B cell (primary cell): ENCODE measurements at regions not wholly inside any gene's neighbourhood (a gene's known extent, or its start where the extent isn't known, plus 50 kb on each side); places are given as distances from the start of the nearest gene placed in this dataset.

Source experiments
- ATAC-seq: fragments of 200-7000 bp; cut with Tn5 transposase; one replicate; pipeline ENCODE4 v1.10.0; 2021; ENCODE audit warnings: low read depth, mild to moderate bottlenecking, moderate number of reproducible peaks, moderate library complexity
- CTCF ChIA-PET: fragments of 350-600 bp; sonication (Branson Sonifier 250); formaldehyde crosslinking; loops from one replicate; lab custom pipeline; 2021; ENCODE audit warnings: antibody characterized with exemption, inconsistent platforms; lab: Charles Lee
- POLR2A ChIA-PET: fragments of 350-600 bp; sonication (Branson Sonifier 250); formaldehyde crosslinking; loops from one replicate; lab custom pipeline; 2021; ENCODE audit warnings: antibody characterized with exemption; lab: Charles Lee
- DNase-seq: peaks from one replicate; pipeline ENCODE4 v3.0.0; 2013
- H2AFZ ChIP-seq: 2 replicates; pipeline ENCODE4 v1.6.1; 2012; ENCODE audit warnings: mild to moderate bottlenecking, low read depth, low read length; ENCODE audit not compliant: insufficient read depth, poor library complexity, severe bottlenecking
- H3K27ac ChIP-seq, 2 donors: 1 replicate in 1 of 2; 2 replicates in 1 of 2; pipeline ENCODE4 v1.5.1; 2012 to 2013; ENCODE audit warnings: low read length in 2 of 2, mild to moderate bottlenecking in 2 of 2, moderate library complexity in 1 of 2
- H3K27me3 ChIP-seq, 4 experiments: fragments of 200-600 bp in 1 of 4; sonication (generic) in 1 of 4; replicated peaks in 1 of 4; 1 replicate in 2 of 4; 2 replicates in 2 of 4; pipeline versions ENCODE4 v1.6.1 to v1.7.0; 2013 to 2016; ENCODE audit warnings: low read length in 3 of 4, mild to moderate bottlenecking in 2 of 4, mixed read lengths in 1 of 4, moderate library complexity in 1 of 4; ENCODE audit not compliant: insufficient read depth in 4 of 4, control insufficient read depth in 3 of 4; ENCODE audit errors: control extremely low read depth in 1 of 4
- H3K36me3 ChIP-seq, 2 experiments: replicated peaks in 1 of 2; 1 replicate in 1 of 2; 2 replicates in 1 of 2; pipeline versions ENCODE4 v1.6.1 to v1.7.1; 2013; ENCODE audit warnings: low read length in 1 of 2; ENCODE audit not compliant: insufficient read depth in 2 of 2, control insufficient read depth in 1 of 2; ENCODE audit errors: control extremely low read depth in 1 of 2, extremely low read depth in 1 of 2
- H3K4me1 ChIP-seq, 2 donors: fragments of 200-600 bp in 1 of 2; sonication (generic) in 1 of 2; 1 replicate in 1 of 2; 2 replicates in 1 of 2; pipeline versions ENCODE4 v1.5.1 to v1.6.1; 2013 to 2017; ENCODE audit warnings: low read length in 2 of 2; ENCODE audit not compliant: control insufficient read depth in 2 of 2, insufficient read depth in 2 of 2
- H3K4me2 ChIP-seq: replicated peaks from 2 replicates; pipeline ENCODE3; 2012; ENCODE audit warnings: mild to moderate bottlenecking, low read depth, low read length; ENCODE audit not compliant: poor library complexity, severe bottlenecking
- H3K4me3 ChIP-seq, 5 experiments: fragments of 200-600 bp in 1 of 5; sonication (generic) in 1 of 5; 1 replicate in 3 of 5; 2 replicates in 2 of 5; pipeline versions ENCODE4 v1.5.1 to v1.7.0; 2011 to 2016; ENCODE audit warnings: low read length in 4 of 5, mild to moderate bottlenecking in 4 of 5, low read depth in 2 of 5, control low read depth in 1 of 5, moderate library complexity in 1 of 5; ENCODE audit not compliant: insufficient read depth in 1 of 5; ENCODE audit errors: control extremely low read depth in 1 of 5, extremely low read depth in 1 of 5
- H3K79me2 ChIP-seq: fragments of 200-600 bp; sonication (generic); one replicate; pipeline ENCODE4 v1.6.0; 2016; ENCODE audit warnings: low read length; ENCODE audit not compliant: control insufficient read depth, insufficient read depth
- H3K9ac ChIP-seq: fragments of 200-600 bp; sonication (generic); 2 replicates; pipeline ENCODE4 v1.6.1; 2017; ENCODE audit warnings: mild to moderate bottlenecking, low read length, moderate library complexity
- H3K9me3 ChIP-seq, 3 donors: one replicate each; pipeline versions ENCODE4 v1.6.1 to v1.7.1; 2013; ENCODE audit warnings: low read length in 2 of 3; ENCODE audit not compliant: control insufficient read depth in 2 of 3, insufficient read depth in 1 of 3; ENCODE audit errors: control extremely low read depth in 1 of 3
- H4K20me1 ChIP-seq: 2 replicates; pipeline ENCODE4 v1.6.0; 2012; ENCODE audit warnings: mild to moderate bottlenecking, low read length; ENCODE audit not compliant: insufficient read depth, control insufficient read depth, poor library complexity, severe bottlenecking
- H3K27ac Mint-ChIP-seq: one replicate; pipeline ENCODE4 v1.8.0; 2021; ENCODE audit warnings: mixed read lengths
- H3K27me3 Mint-ChIP-seq: one replicate; pipeline ENCODE4 v1.8.0; 2021; ENCODE audit warnings: mixed read lengths
- H3K4me1 Mint-ChIP-seq: one replicate; pipeline ENCODE4 v1.8.0; 2021; ENCODE audit warnings: mixed read lengths
- H3K4me3 Mint-ChIP-seq: one replicate; pipeline ENCODE4 v1.8.0; 2021; ENCODE audit warnings: mixed read lengths
- H3K9me3 Mint-ChIP-seq: one replicate; pipeline ENCODE4 v1.8.0; 2022; ENCODE audit warnings: mixed read lengths; ENCODE audit not compliant: insufficient read depth
- EZH2 ChIP-seq: IDR thresholded peaks from 2 replicates; pipeline ENCODE4 v1.6.1; 2012; ENCODE audit warnings: borderline replicate concordance, low read depth, mild to moderate bottlenecking, moderate library complexity, low read length; ENCODE audit not compliant: insufficient read depth, poor library complexity, severe bottlenecking
- WGBS: methylation state at CpG from one replicate; pipeline ENCODE4 v1.1.5; 2013; ENCODE audit warnings: missing lambda C conversion rate; ENCODE audit not compliant: insufficient coverage; 5-methylcytosine and 5-hydroxymethylcytosine counted together
- intact Hi-C: fragments of 100-400 bp; cut with micrococcal nuclease; formaldehyde crosslinking; loops from one replicate; pipeline ENCODE4 v1.10.0; 2022
- TF ChIP-seq, protein P1 (sequence below): fragments of 200-600 bp; IDR thresholded peaks from one replicate; pipeline ENCODE4 v1.8.0; 2022; ENCODE audit warnings: antibody characterized with exemption, mild to moderate bottlenecking

DNA sequence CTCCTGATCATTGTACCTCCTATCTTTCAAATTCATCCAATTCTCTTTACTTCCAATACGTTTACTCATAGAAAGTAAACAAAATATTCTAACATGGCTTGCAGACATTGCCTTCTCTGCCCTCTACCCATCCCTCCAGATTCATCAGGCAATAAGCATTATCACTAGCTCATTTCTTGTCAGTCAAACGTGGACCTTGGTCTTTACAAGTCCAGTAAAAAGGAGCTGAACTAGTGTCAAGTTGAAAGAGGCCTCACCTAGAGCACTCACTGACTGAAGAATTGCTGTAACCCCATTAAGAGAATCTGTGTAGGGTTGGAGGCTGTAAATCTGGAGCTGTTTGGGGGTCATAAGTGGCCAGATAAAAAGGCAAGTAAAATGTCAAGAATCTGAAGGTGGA lies 435.0 kb upstream of the CCDC179 start:
- CTCF ChIA-PET: no interaction called here
- intact Hi-C loops: no loop called here
- Histone ChIP-seq H3K4me2 (no peak overlapping the region), H3K79me2 (no peaks in the 10 kb centered on the region), H3K27ac (no peak overlapping the region), H3K4me1 (no peaks in the 10 kb centered on the region), H2AFZ (no peak overlapping the region), H4K20me1 (no peaks in the 10 kb centered on the region), H3K4me3 (no peak overlapping the region), H3K9ac (no peak overlapping the region), H3K9me3 (no peaks in the 10 kb centered on the region), H3K27me3 (no peaks in the 10 kb centered on the region), H3K36me3 (no peaks in the 10 kb centered on the region)
- POLR2A ChIA-PET: no interaction called here
- Mint-ChIP-seq H3K27me3 (no peaks in the 10 kb centered on the region), H3K27ac (no peak overlapping the region), H3K4me1 (no peaks in the 10 kb centered on the region), H3K4me3 (no peak overlapping the region), H3K9me3 (peaks cover 3% of the 10 kb centered on the region)
- WGBS: 67% methylated on average over 1 of the region's 2 CpGs
- TF ChIP-seq, protein P1, sequence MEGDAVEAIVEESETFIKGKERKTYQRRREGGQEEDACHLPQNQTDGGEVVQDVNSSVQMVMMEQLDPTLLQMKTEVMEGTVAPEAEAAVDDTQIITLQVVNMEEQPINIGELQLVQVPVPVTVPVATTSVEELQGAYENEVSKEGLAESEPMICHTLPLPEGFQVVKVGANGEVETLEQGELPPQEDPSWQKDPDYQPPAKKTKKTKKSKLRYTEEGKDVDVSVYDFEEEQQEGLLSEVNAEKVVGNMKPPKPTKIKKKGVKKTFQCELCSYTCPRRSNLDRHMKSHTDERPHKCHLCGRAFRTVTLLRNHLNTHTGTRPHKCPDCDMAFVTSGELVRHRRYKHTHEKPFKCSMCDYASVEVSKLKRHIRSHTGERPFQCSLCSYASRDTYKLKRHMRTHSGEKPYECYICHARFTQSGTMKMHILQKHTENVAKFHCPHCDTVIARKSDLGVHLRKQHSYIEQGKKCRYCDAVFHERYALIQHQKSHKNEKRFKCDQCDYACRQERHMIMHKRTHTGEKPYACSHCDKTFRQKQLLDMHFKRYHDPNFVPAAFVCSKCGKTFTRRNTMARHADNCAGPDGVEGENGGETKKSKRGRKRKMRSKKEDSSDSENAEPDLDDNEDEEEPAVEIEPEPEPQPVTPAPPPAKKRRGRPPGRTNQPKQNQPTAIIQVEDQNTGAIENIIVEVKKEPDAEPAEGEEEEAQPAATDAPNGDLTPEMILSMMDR: no peak
- TF ChIP-seq EZH2: no peak
- DNase-seq (no peak), ATAC-seq (no peak)

DNA sequence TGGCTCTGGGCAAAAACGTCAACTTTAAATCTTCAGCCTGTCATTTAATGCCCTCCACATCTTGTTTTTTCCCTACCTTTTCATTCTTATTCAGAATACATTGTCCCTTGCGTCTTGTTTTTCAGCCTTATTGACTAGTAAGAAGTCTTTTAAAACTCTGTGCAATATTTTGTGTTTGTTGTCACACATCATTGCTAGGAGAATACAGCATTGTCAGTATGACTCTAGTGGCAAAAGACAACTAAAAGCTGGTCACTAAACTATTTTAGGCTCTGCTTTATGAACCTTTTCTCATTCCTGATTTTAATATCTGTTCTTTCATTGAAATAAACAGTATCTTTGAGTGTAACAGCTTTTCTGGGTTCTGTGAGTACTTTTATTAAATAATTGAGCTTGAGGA lies 447.8 kb upstream of the CCDC179 start:
- H3K9me3 ChIP-seq: no peaks in the 10 kb centered on the region
- H3K27me3 ChIP-seq: no peaks in the 10 kb centered on the region
- WGBS: no CpG with 5 or more reads among the region's 2 CpGs
- H3K36me3 ChIP-seq: no peaks in the 10 kb centered on the region
- ChIA-PET CTCF (interaction anchor here (0.7 kb wide), 1 partner anchor 71 kb away, joined by 3 read pairs; no protein-coding TSS in a partner anchor), POLR2A (no interaction called here)
- no peaks in the 10 kb centered on the region for H3K79me2 ChIP-seq
- no peak overlapping the region for H3K4me3 Mint-ChIP-seq
- no peak overlapping the region for H3K27ac ChIP-seq
- no peaks in the 10 kb centered on the region for H3K9me3 Mint-ChIP-seq
- H3K27me3 Mint-ChIP-seq: no peaks in the 10 kb centered on the region
- no peak overlapping the region for H3K4me3 ChIP-seq
- TF ChIP-seq EZH2: no peak
- TF ChIP-seq, protein P1: no peak
- no peaks in the 10 kb centered on the region for H4K20me1 ChIP-seq
- no peak overlapping the region for H3K9ac ChIP-seq
- no peaks in the 10 kb centered on the region for H3K4me1 ChIP-seq
- no peaks in the 10 kb centered on the region for H3K4me1 Mint-ChIP-seq
- H3K27ac Mint-ChIP-seq: no peak overlapping the region
- H3K4me2 ChIP-seq: no peak overlapping the region
- ATAC-seq (no peak), DNase-seq (no peak)
- no peak overlapping the region for H2AFZ ChIP-seq
- intact Hi-C loops: no loop called here
